Calu3 (cell line): ENCODE measurements at regions not wholly inside any gene's neighbourhood (a gene's known extent, or its start where the extent isn't known, plus 50 kb on each side); places are given as distances from the start of the nearest gene placed in this dataset.
A peak's percentile ranks its signal among the peaks of the same experiment; 100 is the strongest.

Source experiments
- BruUV-seq: library from RNA; stranded (reverse); fragments of 400-500 nt; replicated peaks from 2 replicates; lab custom pipeline; 2021; lab: Mats Ljungman, UMichigan
- CTCF ChIA-PET: fragments of 300-600 bp; sonication (Branson Sonifier 250); formaldehyde crosslinking; loops from one replicate; lab custom pipeline; 2022; ENCODE audit warnings: antibody characterized with exemption; lab: Charles Lee
- DNase-seq: peaks from one replicate; pipeline ENCODE4 v3.0.0; 2022
- H3K27ac Mint-ChIP-seq: one replicate; pipeline ENCODE4 v1.8.0; 2022; ENCODE audit warnings: mixed read lengths; ENCODE audit not compliant: unreplicated experiment
- H3K27me3 Mint-ChIP-seq: one replicate; pipeline ENCODE4 v1.8.0; 2022; ENCODE audit warnings: mixed read lengths; ENCODE audit not compliant: unreplicated experiment
- H3K36me3 Mint-ChIP-seq: one replicate; pipeline ENCODE4 v1.8.0; 2022; ENCODE audit warnings: mild to moderate bottlenecking, moderate library complexity, mixed read lengths; ENCODE audit not compliant: insufficient read depth, unreplicated experiment
- H3K4me1 Mint-ChIP-seq: one replicate; pipeline ENCODE4 v1.8.0; 2022; ENCODE audit warnings: mild to moderate bottlenecking, low read depth, mixed read lengths; ENCODE audit not compliant: unreplicated experiment
- H3K4me3 Mint-ChIP-seq: one replicate; pipeline ENCODE4 v1.8.0; 2022; ENCODE audit warnings: mild to moderate bottlenecking, low read depth, moderate library complexity, mixed read lengths; ENCODE audit not compliant: unreplicated experiment
- H3K9me3 Mint-ChIP-seq: one replicate; pipeline ENCODE4 v1.8.0; 2022; ENCODE audit warnings: low read depth, mixed read lengths; ENCODE audit not compliant: unreplicated experiment
- intact Hi-C: fragments of 100-400 bp; cut with micrococcal nuclease; formaldehyde crosslinking; loops from one replicate; pipeline ENCODE4 v1.10.0; 2022; ENCODE audit not compliant: unreplicated experiment
- TF ChIP-seq, protein P1 (sequence below): fragments of 200-600 bp; IDR thresholded peaks from one replicate; pipeline ENCODE4 v1.8.0; 2022; ENCODE audit warnings: antibody characterized with exemption; ENCODE audit not compliant: unreplicated experiment

DNA sequence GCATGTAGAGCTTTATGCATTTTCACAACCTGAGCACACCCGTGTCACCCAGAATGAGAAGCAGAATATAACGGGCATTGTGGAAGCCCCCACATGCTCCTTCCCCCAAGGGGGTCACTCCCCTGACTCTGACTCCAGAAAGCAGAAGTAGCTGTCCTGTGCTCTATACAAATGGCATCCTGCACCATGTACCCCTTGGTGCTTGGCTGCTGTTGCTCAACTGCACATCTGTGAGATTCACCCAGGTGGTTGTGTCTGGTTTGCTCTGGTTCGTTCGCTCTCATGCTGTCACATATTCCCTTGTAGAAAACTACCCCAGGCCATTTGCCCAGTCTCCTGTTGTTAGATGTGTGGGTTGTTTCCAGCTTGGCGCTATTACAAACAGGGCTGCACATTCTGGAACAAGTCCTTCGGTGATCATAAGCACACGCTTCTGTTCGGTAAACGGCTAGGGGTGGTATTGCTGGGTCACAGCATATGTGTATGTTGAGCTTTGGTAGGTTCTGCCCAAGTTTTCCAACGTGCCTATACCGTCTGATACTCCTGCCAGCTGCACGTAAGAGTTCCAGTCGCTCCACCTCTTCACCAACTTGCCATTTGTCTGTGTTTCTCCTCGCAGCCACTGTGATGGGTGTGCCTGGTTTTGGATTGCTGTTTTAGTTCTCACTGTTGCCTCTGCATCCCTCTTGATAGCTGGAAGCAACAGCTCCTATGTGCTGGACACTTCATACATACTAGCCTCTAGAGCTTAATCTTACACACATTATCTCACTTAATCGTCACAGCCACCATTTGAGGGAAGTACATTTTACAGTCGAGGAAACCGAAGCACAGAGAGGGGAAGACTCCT is 65.4 kb upstream of the SLC6A6 start:
- DNase-seq = no peak
- Mint-ChIP-seq H3K36me3 (peaks cover 6% of the 10 kb centered on the region), H3K27me3 (no peaks in the 10 kb centered on the region), H3K4me3 (no peak overlapping the region), H3K27ac (peak overlapping the region; percentile 82), H3K9me3 (no peaks in the 10 kb centered on the region), H3K4me1 (peaks cover 27% of the 10 kb centered on the region)
- intact Hi-C loops = no loop called here
- CTCF ChIA-PET = no interaction called here
- TF ChIP-seq, protein P1, sequence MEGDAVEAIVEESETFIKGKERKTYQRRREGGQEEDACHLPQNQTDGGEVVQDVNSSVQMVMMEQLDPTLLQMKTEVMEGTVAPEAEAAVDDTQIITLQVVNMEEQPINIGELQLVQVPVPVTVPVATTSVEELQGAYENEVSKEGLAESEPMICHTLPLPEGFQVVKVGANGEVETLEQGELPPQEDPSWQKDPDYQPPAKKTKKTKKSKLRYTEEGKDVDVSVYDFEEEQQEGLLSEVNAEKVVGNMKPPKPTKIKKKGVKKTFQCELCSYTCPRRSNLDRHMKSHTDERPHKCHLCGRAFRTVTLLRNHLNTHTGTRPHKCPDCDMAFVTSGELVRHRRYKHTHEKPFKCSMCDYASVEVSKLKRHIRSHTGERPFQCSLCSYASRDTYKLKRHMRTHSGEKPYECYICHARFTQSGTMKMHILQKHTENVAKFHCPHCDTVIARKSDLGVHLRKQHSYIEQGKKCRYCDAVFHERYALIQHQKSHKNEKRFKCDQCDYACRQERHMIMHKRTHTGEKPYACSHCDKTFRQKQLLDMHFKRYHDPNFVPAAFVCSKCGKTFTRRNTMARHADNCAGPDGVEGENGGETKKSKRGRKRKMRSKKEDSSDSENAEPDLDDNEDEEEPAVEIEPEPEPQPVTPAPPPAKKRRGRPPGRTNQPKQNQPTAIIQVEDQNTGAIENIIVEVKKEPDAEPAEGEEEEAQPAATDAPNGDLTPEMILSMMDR = no peak
- no TSS peak for BruUV-seq

DNA sequence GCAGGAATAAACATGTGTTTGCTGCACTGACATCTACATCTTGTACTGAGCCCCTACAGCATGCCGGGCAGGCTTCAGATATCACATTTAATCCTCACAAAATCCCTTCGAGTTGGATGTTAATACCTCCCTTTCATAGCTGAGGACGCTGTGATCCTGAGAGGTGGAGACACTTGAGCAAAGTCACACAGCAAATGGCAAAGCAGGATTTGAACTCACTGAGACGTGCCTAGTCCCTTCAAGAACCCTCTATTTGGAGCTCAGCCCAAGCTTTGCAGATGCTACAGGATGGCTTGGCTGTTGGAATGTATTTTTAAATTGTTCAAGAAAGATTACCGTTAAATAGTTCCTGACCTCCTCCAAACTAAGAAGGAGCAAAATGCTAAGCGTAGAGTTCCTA is 64.6 kb upstream of the SLC6A6 start:
- Mint-ChIP-seq H3K4me3 (no peak overlapping the region), H3K27me3 (no peaks in the 10 kb centered on the region), H3K9me3 (no peaks in the 10 kb centered on the region), H3K36me3 (peaks cover 6% of the 10 kb centered on the region), H3K27ac (no peak overlapping the region), H3K4me1 (peaks cover 27% of the 10 kb centered on the region)
- no TSS peak for BruUV-seq
- intact Hi-C loops = no loop called here
- TF ChIP-seq, protein P1 = no peak
- DNase-seq = no peak
- CTCF ChIA-PET = no interaction called here

DNA sequence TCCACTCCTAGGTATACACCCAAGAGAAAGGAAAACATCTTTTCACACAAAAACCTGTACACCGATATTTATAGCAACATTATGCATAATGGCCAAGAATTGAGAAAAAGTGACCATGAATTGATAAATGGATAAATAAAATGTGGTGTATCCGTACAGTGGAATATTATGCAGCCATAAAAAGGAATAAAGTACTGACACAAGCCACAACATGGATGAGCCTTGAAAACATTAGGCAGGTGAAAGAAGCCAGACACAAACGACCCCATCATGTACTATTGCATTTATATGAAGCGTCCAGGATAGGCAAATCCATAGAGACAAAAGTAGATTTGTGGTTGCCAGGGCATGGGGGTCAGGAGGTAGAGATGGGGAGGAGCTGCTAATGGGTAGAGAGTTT is 64.2 kb upstream of the SLC6A6 start:
- H3K4me1 Mint-ChIP-seq = peaks cover 29% of the 10 kb centered on the region
- no peak for DNase-seq
- no TSS peak for BruUV-seq
- no peak overlapping the region for H3K4me3 Mint-ChIP-seq
- intact Hi-C loops = no loop called here
- peaks cover 6% of the 10 kb centered on the region for H3K36me3 Mint-ChIP-seq
- no peak overlapping the region for H3K27ac Mint-ChIP-seq
- CTCF ChIA-PET = no interaction called here
- no peaks in the 10 kb centered on the region for H3K27me3 Mint-ChIP-seq
- TF ChIP-seq, protein P1 = no peak
- H3K9me3 Mint-ChIP-seq = no peaks in the 10 kb centered on the region

DNA sequence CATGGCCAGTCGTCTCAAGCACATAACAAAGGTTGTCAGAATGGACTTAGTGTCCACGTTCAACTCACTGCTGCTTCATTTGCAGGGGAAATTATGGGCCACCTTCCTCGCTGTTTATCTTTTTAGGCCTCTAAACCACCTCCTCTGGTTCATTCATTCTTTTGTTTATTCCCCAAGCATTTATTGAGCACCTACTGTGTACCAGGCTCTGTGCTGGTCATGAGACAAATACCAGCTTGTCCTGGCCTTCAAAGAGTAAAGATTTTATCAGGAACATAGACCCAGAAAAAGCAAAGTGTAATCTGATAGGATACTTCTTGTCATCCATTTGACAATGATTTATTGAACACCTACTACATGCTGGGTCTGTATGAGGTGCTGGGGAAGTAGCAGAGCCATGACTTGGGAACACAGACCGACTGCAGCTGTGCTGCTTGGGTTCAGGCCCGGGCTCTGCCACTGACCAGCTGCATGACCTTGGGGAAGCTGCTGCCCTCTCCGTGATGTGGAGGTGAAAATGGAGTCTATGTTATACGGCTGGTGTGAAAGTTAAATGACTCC is 63.4 kb upstream of the SLC6A6 start:
- H3K36me3 Mint-ChIP-seq = peaks cover 6% of the 10 kb centered on the region
- intact Hi-C loops = no loop called here
- no peak overlapping the region for H3K27ac Mint-ChIP-seq
- TF ChIP-seq, protein P1 = no peak
- H3K4me3 Mint-ChIP-seq = no peak overlapping the region
- H3K9me3 Mint-ChIP-seq = no peaks in the 10 kb centered on the region
- CTCF ChIA-PET = no interaction called here
- no peak for DNase-seq
- peaks cover 4% of the 10 kb centered on the region for H3K27me3 Mint-ChIP-seq
- H3K4me1 Mint-ChIP-seq = peaks cover 36% of the 10 kb centered on the region
- BruUV-seq = no TSS peak
